GM18868 (cell line): ENCODE measurements at regions not wholly inside any gene's neighbourhood (a gene's known extent, or its start where the extent isn't known, plus 50 kb on each side); places are given as distances from the start of the nearest gene placed in this dataset.

Source experiments
- ATAC-seq: cut with Tn5 transposase; IDR thresholded peaks from one replicate; pipeline ENCODE4 v1.9.1; 2021; ENCODE audit warnings: mild to moderate bottlenecking, moderate library complexity; ENCODE audit not compliant: unreplicated experiment

DNA sequence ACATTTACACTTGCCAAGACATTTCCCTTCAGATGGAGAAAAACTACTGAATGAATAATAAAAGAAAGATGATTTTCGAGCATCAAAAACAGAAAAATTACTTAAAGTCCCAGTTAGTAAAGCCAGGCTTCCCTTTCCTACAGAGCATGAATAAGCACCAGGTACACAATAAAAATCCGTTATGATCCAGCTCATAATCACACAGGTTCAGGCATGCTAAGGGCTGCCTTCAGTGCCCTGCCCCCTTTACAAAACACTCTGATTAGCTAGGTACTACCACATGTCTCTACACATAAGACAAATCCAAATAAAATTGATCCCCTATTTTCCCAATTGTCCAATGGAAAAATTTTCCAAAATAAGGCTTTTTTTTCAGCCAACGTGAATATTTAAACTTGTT lies 413.2 kb upstream of the LRATD1 start:
- no peak for ATAC-seq

- no peak for ATAC-seq
Observed at GRCh38 chr2:14220101-14220500, 412.4 kb upstream of the LRATD1 start.

DNA sequence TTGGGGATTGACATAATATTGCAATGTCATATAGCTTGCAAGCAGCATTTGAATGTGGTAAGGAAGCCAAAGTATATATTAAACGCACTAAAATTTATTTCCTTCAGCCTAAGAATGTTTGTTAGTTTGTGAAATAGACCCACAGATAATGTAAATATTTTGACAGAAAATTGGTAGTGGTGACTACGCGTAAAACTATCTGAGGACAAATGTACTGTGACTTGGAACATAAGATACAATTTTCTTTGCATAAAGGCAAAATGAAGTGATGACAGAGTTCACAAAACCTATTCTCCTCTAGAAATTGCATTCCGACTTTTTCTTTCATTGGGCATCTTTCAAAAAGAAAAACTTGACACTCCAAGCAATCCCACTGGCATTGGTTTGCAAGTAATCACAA lies 411.1 kb upstream of the LRATD1 start:
- ATAC-seq = no peak

DNA sequence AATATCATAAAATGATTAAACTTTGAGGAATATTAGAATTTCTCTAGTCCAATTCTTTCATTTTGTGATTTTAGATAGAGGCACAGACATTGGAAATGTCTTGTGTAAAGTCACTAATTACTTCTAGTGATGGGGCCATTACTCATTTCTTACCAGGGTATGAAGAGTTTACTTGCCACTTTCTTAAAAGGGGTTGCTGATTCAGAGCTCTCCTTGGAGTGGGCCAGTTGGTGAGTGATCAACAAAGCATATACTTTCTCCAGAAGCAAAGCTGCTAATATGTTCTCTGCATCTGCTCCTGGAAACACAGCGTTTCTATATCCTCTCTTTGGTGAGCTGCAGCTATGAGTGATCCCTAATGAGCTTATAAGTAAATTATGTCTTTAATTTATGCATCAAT lies 408.9 kb upstream of the LRATD1 start:
- no peak for ATAC-seq

GRCh38 chr2:14231391-14231898 lies 401.1 kb upstream of the LRATD1 start:
- ATAC-seq = no peak

- no peak for ATAC-seq
Observed at GRCh38 chr2:14232217-14232616, 400.3 kb upstream of the LRATD1 start.

DNA sequence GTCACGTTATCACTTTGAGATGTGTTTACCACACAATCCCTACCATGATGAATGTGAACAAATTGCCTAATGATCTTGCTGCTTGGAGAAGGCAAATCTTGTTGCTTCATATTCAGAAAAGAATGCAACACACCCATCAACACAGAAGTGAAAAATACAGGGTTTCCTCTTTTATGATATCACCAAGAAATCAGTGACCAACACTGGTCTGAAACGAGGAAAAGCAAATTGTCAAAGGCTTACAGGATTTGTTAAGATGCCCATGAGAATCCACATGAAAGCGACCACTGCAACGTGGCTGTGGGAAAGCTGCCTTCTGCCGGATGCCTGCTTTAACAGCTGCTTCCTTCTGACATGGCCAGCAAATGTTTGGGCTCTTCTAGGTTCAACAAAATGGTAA lies 397.6 kb upstream of the LRATD1 start:
- ATAC-seq = no peak

- no peak for ATAC-seq
Observed at GRCh38 chr2:14235667-14236066, 396.9 kb upstream of the LRATD1 start.

DNA sequence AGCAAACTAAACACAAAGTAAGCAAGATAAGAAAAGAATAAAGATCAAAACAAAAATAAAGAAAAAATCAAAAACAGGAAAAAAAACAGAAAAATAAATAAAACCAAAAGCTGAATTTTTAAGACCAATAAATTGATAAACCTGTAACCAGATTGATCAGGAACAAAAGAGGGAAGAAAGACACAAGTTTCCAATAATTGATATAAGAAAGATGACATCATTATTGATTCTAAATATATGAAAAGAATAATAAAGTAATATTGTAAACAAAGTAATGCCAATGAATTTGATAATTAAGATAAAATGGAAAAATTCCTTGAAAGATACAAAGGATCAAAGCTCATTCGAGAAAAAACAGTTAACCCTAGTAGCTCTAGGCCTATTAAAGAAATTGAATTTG lies 394.6 kb upstream of the LRATD1 start:
- no peak for ATAC-seq

DNA sequence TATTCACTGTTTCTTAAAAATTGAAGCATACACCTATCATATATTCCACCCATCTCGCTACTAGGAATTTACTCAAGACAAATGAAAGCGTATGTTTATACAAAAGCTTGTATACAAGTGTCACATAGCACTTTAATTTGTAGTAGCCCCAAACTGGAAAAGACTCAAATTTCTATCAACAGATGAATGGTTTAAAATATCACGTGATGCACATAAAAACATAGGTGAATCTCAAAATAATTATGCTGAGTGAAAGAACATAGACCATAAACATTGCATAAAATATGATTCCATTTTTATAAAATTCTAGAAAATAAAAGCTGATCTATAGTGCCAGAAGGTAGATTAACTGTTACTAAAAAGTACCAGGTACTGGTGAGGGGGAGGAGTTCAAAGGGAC lies 392.9 kb upstream of the LRATD1 start:
- ATAC-seq = no peak

GRCh38 chr2:14240868-14241267 lies 391.6 kb upstream of the LRATD1 start:
- ATAC-seq = no peak

DNA sequence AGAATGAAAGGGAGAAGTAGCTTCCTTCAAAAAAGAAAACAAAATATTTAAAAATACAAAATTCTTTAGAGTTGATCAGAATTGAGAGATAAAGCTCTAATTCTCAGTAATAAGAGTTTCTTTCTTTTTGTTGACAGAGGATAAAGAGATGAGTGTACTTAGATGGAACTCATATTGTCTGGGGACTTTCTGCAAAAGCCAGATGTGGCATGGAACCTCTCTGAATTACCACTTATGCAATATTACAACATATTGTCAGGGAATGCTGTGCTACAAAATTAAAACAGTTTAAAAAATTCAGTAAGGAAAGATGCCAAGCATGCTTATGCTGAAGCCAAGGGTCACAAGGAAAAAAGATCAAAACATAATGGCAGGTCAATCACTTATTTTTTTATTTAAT lies 386.6 kb upstream of the LRATD1 start:
- ATAC-seq = no peak

- ATAC-seq = no peak
Observed at GRCh38 chr2:14255135-14255820, 377.2 kb upstream of the LRATD1 start.

- no peak for ATAC-seq
Observed at GRCh38 chr2:14256890-14257289, 375.6 kb upstream of the LRATD1 start.

DNA sequence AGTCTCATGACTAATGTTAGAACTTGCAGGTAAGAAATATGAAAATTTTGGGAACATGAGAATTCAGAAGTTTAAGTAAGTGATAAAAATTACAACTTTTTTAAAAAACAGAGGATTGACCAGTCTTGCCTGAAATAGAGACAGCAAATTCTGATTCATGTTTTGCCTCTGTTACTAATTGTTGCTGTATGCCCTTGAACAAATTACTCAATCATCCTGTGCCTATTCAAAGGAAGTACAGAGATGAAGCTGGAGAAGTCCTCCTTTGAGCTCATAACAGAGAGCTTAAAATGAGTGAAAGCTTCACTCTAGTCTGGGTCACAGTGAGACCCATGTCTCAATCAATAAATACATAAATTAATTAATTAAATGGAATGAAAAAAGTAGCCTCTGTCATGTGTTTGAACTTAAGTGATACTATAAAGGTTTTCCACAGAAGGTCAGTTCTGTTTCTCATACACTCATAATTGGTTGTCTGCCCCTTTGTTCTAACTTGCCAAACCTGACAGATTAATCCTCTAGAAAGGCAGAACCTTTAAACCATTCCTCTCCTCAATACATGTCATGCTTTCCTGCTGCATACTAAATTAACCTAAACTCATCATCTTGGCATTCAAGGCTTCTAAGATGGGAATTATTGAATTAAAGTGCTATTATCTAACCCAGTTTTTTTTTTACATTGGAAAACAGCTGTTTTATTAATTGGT lies 374.6 kb upstream of the LRATD1 start:
- no peak for ATAC-seq

DNA sequence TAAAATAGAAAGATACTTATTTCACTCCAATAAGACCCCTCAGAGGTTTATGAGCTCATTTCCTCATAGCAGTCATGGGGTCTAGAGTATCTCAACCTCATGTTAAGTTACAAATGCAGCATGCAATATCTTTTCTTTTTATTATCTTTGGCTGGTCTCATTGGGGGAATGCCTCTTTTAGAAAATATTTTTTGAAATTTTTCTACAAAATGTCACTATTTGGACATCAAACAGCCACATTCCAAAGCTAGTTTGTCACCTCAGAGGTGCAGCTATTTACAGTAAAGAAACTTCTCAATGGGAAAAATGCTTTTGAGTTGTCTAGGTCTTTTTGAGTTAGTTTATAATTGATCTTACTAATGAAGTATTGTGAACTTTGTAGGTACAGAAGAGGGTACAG lies 370.7 kb upstream of the LRATD1 start:
- no peak for ATAC-seq

DNA sequence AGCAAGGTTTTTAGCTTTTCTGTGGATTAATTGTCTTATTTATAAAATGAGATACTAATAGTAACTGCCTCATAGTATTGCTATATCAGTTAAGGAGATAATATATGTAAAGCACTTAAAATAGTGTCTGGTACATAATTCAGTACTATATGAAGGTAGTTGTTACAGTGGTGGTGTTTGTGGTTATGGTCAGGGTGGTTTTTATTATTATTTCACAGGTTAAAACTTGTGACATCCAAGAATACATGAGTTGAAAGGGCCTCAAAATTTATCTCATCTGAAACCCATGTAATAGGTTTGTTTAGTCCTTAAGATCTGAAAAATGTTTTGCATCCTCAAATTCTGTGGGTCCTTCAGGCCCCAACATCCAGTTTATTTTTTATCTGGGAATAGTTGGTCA lies 369.5 kb upstream of the LRATD1 start:
- ATAC-seq = no peak

- ATAC-seq = no peak
Observed at GRCh38 chr2:14270036-14270582, 362.4 kb upstream of the LRATD1 start.

GRCh38 chr2:14272396-14273075 lies 360.0 kb upstream of the LRATD1 start:
- no peak for ATAC-seq

DNA sequence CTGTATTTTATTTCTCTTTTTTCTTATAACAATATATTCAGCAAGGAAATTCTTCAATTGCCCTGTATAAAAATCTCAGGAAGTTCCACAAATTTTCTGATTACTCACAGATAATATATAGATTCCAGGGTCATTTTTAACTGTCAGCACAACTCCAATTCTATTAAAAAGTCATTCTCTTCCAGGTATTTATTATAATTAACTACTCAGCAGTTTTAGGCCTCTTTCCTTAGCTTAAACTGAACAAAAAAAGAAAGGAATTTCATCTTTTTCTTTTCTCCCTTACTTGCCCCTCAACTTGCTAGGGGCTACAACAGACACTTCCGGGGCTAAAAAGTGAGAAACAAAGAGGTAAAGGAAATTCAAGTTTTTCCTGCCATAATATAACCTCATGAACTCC lies 358.9 kb upstream of the LRATD1 start:
- no peak for ATAC-seq

DNA sequence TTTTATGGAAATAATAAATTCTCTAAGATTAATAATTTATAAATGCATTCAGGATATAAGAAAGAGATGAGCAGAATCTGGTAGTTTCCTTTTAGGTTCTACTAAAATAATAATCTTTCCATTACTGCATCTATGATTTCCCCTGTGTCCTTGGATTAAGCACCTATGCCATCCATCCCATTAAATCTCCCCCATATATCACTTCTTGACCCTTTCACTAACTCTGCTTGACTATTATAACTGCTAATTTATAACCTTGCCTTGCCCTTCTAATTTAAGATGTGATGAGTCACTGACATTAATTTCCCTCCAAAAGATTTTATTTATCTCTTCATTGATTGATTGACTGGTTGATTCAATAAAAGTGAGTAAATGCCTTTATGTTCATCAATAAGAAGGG lies 348.3 kb upstream of the LRATD1 start:
- ATAC-seq = no peak

DNA sequence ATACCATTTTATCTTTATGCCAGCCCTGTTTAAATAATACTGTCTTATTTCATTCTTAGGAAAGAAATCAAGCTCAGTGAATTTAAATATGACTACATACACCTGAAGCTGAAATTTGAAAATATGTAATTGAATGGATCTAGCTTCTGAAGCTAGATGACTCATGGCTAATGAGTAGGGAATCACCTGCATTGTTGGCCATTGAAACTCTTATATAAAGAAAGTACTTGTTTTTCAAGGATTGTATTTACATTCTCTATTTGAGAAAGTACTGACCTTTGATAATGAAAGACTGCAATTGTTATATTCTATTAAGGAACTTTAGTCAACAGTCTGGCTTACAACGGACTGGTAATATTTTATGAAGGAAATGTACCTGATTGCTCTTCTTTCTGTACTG lies 346.7 kb upstream of the LRATD1 start:
- ATAC-seq = no peak
